ENCODE measurements at regions not wholly inside any gene's neighbourhood (a gene's known extent, or its start where the extent isn't known, plus 50 kb on each side); places are given as distances from the start of the nearest gene placed in this dataset.

- TF ChIP-seq CTCF (IDR thresholded peaks at IDR 0.05) = no peak
- no peak for TF ChIP-seq POLR2A (IDR thresholded peaks at IDR 0.05)
- no peak for TF ChIP-seq EP300 (IDR thresholded peaks at IDR 0.05)
- no peak for TF ChIP-seq POLR2AphosphoS5 (IDR thresholded peaks at IDR 0.05)
Measured at GRCh38 chr20:57806975-57807374, 97.2 kb upstream of the PMEPA1 start.
